Upper lobe of right lung (tissue), 1 donor: ENCODE measurements at regions not wholly inside any gene's neighbourhood (a gene's known extent, or its start where the extent isn't known, plus 50 kb on each side); places are given as distances from the start of the nearest gene placed in this dataset.

Experiments
- ATAC-seq: fragments of 200-7000 bp; cut with Tn5 transposase; one replicate; pipeline ENCODE4 v1.9.1; 2020; ENCODE audit warnings: mild to moderate bottlenecking, moderate library complexity
- DNase-seq: peaks from one replicate; pipeline ENCODE4 v3.0.0-alpha.2; 2020
- H3K27ac ChIP-seq: fragments of 200-600 bp; one replicate; pipeline ENCODE4 v1.8.0; 2022
- H3K27me3 ChIP-seq: fragments of 200-600 bp; one replicate; pipeline ENCODE4 v1.8.0; 2022; ENCODE audit warnings: mild to moderate bottlenecking
- H3K36me3 ChIP-seq: fragments of 200-600 bp; one replicate; pipeline ENCODE4 v1.8.0; 2022
- H3K4me1 ChIP-seq: fragments of 200-600 bp; one replicate; pipeline ENCODE4 v1.8.0; 2022
- H3K4me3 ChIP-seq: fragments of 200-600 bp; one replicate; pipeline ENCODE4 v1.8.0; 2022; ENCODE audit warnings: mild to moderate bottlenecking
- H3K9me3 ChIP-seq: fragments of 200-600 bp; one replicate; pipeline ENCODE4 v1.8.0; 2022
- intact Hi-C: fragments of 100-400 bp; cut with DNase I; formaldehyde crosslinking; loops from one replicate; pipeline ENCODE4 v1.11.0; 2022
- TF ChIP-seq, protein P1 (sequence below): fragments of 200-600 bp; IDR thresholded peaks from one replicate; pipeline ENCODE4 v1.8.0; 2022; ENCODE audit warnings: antibody characterized with exemption
- donor health status: DM: no; HTN: yes; CAD: no; lungs with severe emphysema.

DNA sequence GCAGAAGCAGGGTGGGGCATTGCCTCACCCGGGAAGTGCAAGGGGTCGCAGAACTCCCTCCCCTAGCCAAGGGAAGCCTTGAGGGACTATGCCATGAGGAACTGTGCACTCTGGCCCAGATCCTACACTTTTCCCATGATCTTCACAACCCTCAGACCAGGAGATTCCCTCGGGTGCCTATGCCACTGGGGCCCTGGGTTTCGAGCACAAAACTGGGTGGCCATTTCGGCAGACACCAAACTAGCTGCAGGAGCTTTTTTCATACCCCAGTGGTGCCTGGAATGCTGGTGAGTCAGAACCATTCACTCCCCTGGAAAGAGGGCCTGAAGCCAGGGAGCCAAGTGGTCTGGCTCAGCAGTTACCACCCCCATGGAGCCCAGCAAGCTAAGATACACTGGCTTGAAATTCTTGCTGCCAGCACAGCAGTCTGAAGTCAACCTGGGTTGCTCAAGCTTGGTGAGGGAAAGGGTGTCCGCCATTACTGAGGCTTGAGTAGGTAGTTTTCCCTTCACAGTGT lies 573.7 kb upstream of the ANO3 start:
- no peaks in the 10 kb centered on the region for H3K9me3 ChIP-seq
- ATAC-seq, result no peak
- no peak overlapping the region for H3K27ac ChIP-seq
- no peaks in the 10 kb centered on the region for H3K36me3 ChIP-seq
- H3K27me3 ChIP-seq, result no peaks in the 10 kb centered on the region
- intact Hi-C loops, result no loop called here
- no peak for DNase-seq
- H3K4me3 ChIP-seq, result no peak overlapping the region
- H3K4me1 ChIP-seq, result no peaks in the 10 kb centered on the region
- TF ChIP-seq, protein P1, sequence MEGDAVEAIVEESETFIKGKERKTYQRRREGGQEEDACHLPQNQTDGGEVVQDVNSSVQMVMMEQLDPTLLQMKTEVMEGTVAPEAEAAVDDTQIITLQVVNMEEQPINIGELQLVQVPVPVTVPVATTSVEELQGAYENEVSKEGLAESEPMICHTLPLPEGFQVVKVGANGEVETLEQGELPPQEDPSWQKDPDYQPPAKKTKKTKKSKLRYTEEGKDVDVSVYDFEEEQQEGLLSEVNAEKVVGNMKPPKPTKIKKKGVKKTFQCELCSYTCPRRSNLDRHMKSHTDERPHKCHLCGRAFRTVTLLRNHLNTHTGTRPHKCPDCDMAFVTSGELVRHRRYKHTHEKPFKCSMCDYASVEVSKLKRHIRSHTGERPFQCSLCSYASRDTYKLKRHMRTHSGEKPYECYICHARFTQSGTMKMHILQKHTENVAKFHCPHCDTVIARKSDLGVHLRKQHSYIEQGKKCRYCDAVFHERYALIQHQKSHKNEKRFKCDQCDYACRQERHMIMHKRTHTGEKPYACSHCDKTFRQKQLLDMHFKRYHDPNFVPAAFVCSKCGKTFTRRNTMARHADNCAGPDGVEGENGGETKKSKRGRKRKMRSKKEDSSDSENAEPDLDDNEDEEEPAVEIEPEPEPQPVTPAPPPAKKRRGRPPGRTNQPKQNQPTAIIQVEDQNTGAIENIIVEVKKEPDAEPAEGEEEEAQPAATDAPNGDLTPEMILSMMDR, result no peak

DNA sequence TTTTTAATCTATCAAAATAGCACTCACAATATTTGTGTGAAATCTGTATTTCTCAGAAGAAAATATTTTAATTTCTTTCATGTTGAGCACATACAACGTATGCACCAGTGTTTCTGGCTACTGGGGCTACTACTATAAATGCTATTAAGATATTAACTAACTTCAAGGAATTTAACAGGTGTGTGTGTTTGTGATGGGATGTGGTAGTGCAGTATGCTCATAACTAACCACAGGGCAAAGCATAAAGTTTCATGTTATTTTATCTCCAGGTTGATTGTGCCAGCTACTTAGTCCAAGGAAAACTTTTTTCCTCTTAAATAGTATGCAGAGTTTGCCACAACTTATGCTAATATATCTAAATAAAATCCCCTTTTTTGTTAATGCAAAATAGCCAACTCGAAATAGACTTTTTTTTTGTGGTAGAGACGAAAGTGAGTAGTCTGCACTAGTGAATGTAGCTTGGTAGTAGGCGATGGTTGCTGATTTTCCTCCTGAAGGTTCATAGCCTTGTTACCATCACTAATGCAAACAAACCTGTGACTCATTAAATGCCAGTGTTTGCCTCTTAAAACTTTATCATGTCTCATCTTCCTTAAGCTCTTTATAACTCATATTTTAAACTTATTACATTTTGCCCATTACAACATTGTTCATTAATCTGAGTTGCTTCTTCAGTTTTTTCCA lies 565.5 kb upstream of the ANO3 start:
- Histone ChIP-seq H3K9me3 (no peaks in the 10 kb centered on the region), H3K36me3 (no peaks in the 10 kb centered on the region), H3K27ac (no peak overlapping the region), H3K4me1 (no peaks in the 10 kb centered on the region), H3K27me3 (no peaks in the 10 kb centered on the region), H3K4me3 (no peak overlapping the region)
- intact Hi-C loops, result no loop called here
- ATAC-seq (no peak), DNase-seq (no peak)
- TF ChIP-seq, protein P1, result no peak

DNA sequence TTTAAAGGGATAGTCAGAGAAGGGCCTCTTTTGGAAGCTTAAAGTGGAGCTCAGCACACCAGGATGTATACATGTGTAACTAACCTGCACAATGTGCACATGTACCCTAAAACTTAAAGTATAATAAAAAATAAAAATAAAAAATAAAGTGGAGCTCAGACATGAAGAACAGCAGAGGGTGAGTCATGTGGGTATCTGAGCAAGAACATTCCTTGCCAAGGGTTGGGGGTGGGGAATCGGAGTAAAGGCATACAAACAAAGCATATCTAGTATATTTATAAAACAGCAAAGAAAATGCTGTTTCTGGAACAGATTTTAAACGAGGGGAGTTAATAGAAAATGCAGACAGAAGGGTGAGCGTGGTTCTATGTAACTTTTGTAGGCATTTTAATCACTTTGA lies 562.6 kb upstream of the ANO3 start:
- intact Hi-C loops, result no loop called here
- H3K4me1 ChIP-seq, result no peaks in the 10 kb centered on the region
- H3K36me3 ChIP-seq, result no peaks in the 10 kb centered on the region
- ATAC-seq (no peak), DNase-seq (no peak)
- no peaks in the 10 kb centered on the region for H3K27me3 ChIP-seq
- TF ChIP-seq, protein P1, result no peak
- no peaks in the 10 kb centered on the region for H3K9me3 ChIP-seq
- H3K27ac ChIP-seq, result no peak overlapping the region
- no peak overlapping the region for H3K4me3 ChIP-seq

DNA sequence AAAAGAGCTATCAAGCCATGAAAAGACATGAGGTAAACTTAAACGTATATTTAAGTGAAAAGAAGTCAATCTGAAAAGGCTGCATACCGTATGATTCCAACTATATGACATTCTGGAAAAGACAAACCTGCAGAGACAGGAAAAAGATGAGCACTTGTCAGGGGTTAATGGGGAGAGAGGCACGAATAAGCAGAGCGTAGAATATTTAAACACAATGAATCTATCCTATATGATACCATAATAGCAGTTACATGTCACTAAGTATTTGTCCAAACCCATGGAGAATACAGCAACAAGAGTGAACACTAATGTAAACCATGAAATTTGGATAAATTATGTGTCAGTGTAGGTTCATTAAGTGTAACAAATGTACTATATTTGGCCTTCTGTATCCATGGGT lies 560.3 kb upstream of the ANO3 start:
- Histone ChIP-seq H3K36me3 (no peaks in the 10 kb centered on the region), H3K9me3 (no peaks in the 10 kb centered on the region), H3K27me3 (no peaks in the 10 kb centered on the region), H3K4me3 (no peak overlapping the region), H3K27ac (no peak overlapping the region), H3K4me1 (no peaks in the 10 kb centered on the region)
- DNase-seq (no peak), ATAC-seq (no peak)
- intact Hi-C loops, result no loop called here
- TF ChIP-seq, protein P1, result no peak

DNA sequence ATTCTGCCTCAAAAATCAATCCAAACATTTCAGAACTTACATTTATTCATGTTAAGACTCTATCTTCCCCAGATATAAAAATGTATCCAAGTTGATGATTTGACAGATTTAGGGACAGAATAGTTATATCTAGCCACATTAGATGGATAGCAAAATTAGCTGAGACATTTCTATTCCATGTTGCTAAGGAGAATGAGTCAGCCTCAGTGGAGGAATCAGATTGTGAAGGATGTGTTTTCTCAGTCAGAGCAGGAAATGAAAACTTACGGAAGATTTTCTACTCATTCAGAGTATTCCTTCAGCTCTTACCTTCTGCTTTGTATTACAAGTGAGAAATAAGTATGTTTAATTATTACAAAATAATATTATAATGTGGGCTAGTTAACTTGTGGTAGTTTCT lies 556.3 kb upstream of the ANO3 start:
- no peaks in the 10 kb centered on the region for H3K36me3 ChIP-seq
- ATAC-seq (no peak), DNase-seq (no peak)
- H3K27ac ChIP-seq, result no peak overlapping the region
- no peak overlapping the region for H3K4me3 ChIP-seq
- TF ChIP-seq, protein P1, result no peak
- intact Hi-C loops, result no loop called here
- no peaks in the 10 kb centered on the region for H3K27me3 ChIP-seq
- no peaks in the 10 kb centered on the region for H3K9me3 ChIP-seq
- no peaks in the 10 kb centered on the region for H3K4me1 ChIP-seq

DNA sequence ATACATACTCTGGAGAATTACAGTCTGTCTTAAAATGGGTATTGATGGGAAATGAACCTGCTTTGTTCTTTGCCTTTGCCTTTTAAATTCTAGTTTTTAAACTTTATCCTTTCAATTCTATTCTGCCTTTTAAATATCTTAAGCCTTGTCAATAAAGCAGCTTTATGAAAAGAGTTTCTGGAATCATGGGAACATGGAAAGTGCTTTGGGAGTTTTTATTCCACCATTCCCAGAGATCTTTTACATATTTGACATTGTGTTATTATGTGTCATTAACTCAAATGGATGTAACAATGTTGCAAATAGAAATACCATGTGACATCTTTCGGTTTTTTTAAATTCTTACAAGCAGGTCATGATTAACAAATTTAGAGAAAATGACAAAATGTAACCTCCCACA lies 555.7 kb upstream of the ANO3 start:
- Histone ChIP-seq H3K4me3 (no peak overlapping the region), H3K27me3 (no peaks in the 10 kb centered on the region), H3K36me3 (no peaks in the 10 kb centered on the region), H3K4me1 (no peaks in the 10 kb centered on the region), H3K9me3 (no peaks in the 10 kb centered on the region), H3K27ac (no peak overlapping the region)
- TF ChIP-seq, protein P1, result no peak
- intact Hi-C loops, result no loop called here
- ATAC-seq, result no peak
- DNase-seq, result no peak
